ENCODE measurements at regions not wholly inside any gene's neighbourhood (a gene's known extent, or its start where the extent isn't known, plus 50 kb on each side); places are given as distances from the start of the nearest gene placed in this dataset.

DNA sequence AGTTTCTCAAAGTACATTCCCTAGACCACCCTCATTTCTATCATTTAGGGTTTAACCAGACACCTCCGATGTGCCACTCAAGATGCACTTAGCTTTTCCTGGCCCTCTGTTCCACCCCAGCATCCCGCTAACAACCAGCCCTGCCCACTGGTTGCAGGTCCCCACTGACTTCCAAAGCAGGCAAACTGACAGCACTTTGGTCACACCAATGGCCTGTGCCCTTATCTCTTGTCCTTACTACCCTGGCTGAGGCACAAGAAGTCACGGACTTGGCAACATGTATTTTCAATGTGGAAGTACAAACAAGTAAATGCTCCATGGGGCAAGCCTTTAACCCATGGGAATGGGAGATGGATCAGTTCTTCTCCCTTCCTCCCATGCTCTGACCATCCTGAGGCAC is 357.1 kb downstream of the OMA1 start:
- TF ChIP-seq POLR2A (IDR thresholded peaks at IDR 0.05) (no peak), CTCF (IDR thresholded peaks at IDR 0.05) (no peak)
